Ishikawa (cell line): ENCODE measurements at regions not wholly inside any gene's neighbourhood (a gene's known extent, or its start where the extent isn't known, plus 50 kb on each side); places are given as distances from the start of the nearest gene placed in this dataset.

Experiments
- CEBPB ChIP-seq: IDR thresholded peaks from 2 replicates; pipeline ENCODE4 v1.6.1; 2012
- CREB1 ChIP-seq: IDR thresholded peaks from 2 replicates; pipeline ENCODE4 v1.6.1; 2012; ENCODE audit warnings: low read depth
- EGR1 ChIP-seq: IDR thresholded peaks from 2 replicates; pipeline ENCODE4 v1.6.1; 2012
- EP300 ChIP-seq: IDR thresholded peaks from 2 replicates; pipeline ENCODE4 v1.6.1; 2012; ENCODE audit warnings: borderline replicate concordance
- FOXM1 ChIP-seq: IDR thresholded peaks from 2 replicates; pipeline ENCODE4 v1.6.1; 2012; ENCODE audit warnings: low read depth, borderline replicate concordance
- NFIC ChIP-seq: IDR thresholded peaks from 2 replicates; pipeline ENCODE4 v1.6.1; 2012
- RAD21 ChIP-seq: IDR thresholded peaks from 2 replicates; pipeline ENCODE4 v1.6.1; 2012; ENCODE audit warnings: low read depth
- REST ChIP-seq: IDR thresholded peaks from 2 replicates; pipeline ENCODE4 v1.6.1; 2012; ENCODE audit warnings: low read depth, mild to moderate bottlenecking
- TAF1 ChIP-seq: IDR thresholded peaks from 2 replicates; pipeline ENCODE4 v1.6.1; 2012; ENCODE audit warnings: low read depth, mild to moderate bottlenecking
- TCF12 ChIP-seq: IDR thresholded peaks from 2 replicates; pipeline ENCODE4 v1.6.1; 2012; ENCODE audit warnings: low read depth
- YY1 ChIP-seq: IDR thresholded peaks from 2 replicates; pipeline ENCODE4 v1.6.1; 2012; ENCODE audit warnings: low read depth
- ZBTB7A ChIP-seq: IDR thresholded peaks from 2 replicates; pipeline ENCODE4 v1.6.1; 2012; ENCODE audit warnings: low read depth
- TF ChIP-seq, protein P1 (sequence below): IDR thresholded peaks from 2 replicates; pipeline ENCODE4 v1.6.1; 2012
- TF ChIP-seq, protein P2 (sequence below): IDR thresholded peaks from 2 replicates; pipeline ENCODE4 v1.6.1; 2012

GRCh38 chr19:20414120-20414519, 151.5 kb downstream of the ZNF737 start:
- no peak for TF ChIP-seq CREB1
- TF ChIP-seq TCF12, result no peak
- no peak for TF ChIP-seq RAD21
- no peak for TF ChIP-seq TAF1
- TF ChIP-seq NFIC, result no peak

DNA sequence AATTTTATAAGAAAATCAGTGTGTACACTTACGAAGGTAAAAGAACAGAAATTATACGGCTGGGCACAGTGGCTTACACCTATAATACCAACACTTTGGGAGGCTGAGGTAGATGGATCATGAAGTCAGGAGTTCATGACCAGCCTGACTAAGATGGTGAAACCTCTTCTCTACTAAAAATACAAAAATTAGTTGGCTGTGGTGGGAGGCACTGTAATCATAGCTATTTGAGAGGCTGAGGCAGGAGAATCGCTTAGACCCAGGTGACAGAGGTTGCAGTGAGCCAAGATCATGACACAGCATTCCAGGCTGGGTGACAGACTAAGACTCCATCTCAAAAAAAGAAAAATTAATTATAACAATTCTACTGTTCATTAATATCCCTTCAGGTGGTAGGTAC, 151.9 kb downstream of the ZNF737 start:
- TF ChIP-seq CEBPB (no peak), EP300 (no peak), CREB1 (no peak), TAF1 (no peak)
- TF ChIP-seq, protein P1, sequence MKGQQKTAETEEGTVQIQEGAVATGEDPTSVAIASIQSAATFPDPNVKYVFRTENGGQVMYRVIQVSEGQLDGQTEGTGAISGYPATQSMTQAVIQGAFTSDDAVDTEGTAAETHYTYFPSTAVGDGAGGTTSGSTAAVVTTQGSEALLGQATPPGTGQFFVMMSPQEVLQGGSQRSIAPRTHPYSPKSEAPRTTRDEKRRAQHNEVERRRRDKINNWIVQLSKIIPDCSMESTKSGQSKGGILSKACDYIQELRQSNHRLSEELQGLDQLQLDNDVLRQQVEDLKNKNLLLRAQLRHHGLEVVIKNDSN, result no peak

DNA sequence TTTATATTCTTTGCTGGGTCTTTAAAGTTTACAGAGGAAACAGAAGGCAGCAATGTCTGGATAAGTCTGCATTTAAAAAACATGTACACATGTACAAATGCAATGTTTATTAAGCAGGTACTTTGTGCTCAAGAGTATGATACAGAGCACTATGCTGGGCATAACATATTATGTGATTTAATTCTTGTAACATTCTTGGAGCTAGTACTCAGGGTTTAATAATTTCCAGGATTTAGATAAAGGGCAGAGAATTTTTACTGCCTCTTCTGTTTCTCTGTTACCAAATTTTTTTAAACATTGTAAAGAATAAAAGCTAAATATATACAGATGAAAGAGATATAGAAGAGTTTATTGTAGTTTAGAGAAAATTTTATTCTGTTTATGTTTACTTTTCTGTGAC, 152.7 kb downstream of the ZNF737 start:
- TF ChIP-seq REST, result no peak
- no peak for TF ChIP-seq TAF1
- TF ChIP-seq FOXM1, result no peak
- TF ChIP-seq, protein P2, sequence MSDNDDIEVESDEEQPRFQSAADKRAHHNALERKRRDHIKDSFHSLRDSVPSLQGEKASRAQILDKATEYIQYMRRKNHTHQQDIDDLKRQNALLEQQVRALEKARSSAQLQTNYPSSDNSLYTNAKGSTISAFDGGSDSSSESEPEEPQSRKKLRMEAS, result no peak
- no peak for TF ChIP-seq RAD21
- TF ChIP-seq EP300, result no peak
- no peak for TF ChIP-seq NFIC
- TF ChIP-seq ZBTB7A, result no peak
- TF ChIP-seq, protein P1, result no peak
- TF ChIP-seq YY1, result no peak

DNA sequence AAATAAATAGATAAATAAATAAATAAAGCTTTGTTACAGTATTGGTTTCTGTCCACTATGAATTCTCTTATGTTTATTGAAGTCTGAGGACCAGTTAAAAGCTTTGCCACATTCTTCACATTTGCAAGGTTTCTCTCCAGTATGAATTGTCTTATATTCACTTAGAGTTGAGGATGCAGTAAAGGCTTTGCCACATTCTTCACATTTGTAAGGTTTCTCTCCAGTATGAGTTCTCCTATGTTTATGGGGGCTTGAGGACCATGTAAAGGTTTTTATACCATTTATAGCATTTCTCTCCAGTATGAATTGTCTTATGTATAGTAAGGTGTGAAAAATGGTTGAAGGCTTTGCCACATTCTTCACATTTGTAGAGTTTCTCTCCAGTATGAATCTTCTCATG, 168.3 kb downstream of the ZNF737 start:
- TF ChIP-seq REST (no peak), ZBTB7A (no peak), TCF12 (no peak), YY1 (no peak), EP300 (no peak), CREB1 (no peak), NFIC (no peak), CEBPB (no peak)

- TF ChIP-seq CEBPB (no peak), REST (no peak), TAF1 (no peak), ZBTB7A (no peak), FOXM1 (no peak), TCF12 (no peak), NFIC (no peak), EGR1 (no peak), EP300 (no peak), RAD21 (no peak), CREB1 (no peak)
- TF ChIP-seq, protein P1, result no peak
- TF ChIP-seq, protein P2, result no peak
Measured at GRCh38 chr19:20388706-20389225, 176.8 kb downstream of the ZNF737 start.
